CD4-positive, alpha-beta T cell treated with Interferon gamma for 1 hour (primary cell): ENCODE measurements at regions not wholly inside any gene's neighbourhood (a gene's known extent, or its start where the extent isn't known, plus 50 kb on each side); places are given as distances from the start of the nearest gene placed in this dataset.

ENCODE experiments used
- DNase-seq: peaks from one replicate; pipeline ENCODE4 v3.0.0-alpha.2; 2020

DNA sequence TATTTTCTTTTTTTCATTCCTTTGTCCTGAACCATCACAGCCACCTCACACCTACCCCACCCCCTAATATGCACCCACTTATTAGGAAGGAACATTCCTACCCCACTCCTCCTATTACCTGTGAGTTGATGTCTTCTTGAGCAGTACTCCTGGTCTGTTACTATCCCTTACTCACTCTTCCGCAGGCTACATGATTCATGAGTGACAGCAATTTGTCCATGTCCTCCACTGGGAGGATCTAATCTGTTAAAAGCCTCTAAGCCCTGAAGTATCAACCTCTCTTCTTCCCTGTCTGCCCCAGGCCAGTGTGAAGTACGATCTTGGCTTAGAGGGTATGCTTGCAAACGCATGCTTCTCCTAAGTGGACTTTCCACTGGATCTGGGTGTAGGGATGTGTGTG is 75.6 kb upstream of the RFX8 start:
- no peak for DNase-seq

DNA sequence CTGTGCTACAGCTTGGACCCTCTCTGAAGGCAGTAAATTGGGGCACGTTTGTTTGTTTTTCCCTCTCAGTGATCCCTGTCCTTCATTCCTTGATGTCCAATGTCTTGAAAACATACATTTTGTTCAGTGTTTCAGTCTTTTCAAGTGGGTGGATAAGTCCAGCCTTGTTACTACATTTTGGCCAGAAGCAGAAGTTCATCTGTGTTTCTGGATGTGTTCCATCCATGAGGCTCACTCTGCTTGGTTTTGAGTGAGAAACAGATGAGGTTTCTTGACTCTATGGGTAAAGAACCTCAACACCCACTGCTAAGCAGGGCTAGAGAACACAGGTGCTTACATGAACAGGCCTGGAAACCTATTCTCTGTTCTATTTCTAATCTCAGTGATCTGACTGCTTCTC is 74.5 kb upstream of the RFX8 start:
- no peak for DNase-seq

- no peak for DNase-seq
These were observed 71.6 kb upstream of the RFX8 start for GRCh38 chr2:101546376-101547058.

DNA sequence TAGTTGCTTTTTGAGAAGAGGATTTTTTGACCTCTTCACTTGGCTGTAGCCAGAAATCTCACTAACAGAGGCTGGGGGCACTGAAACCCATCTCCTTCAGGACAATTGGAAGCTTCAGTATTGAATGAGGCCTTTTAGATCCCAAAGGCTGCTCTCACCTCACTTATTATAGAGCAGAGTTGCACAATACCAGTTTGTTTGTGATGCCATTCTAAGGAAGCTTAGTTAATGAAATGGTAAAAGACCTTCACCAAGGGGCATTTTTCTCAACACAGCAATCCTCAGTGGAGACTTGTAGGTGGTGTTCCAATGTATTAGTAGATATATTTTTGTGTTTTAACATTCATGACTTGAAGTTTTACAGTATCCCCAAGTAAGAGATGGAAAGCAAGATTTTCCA is 71.0 kb upstream of the RFX8 start:
- DNase-seq, result no peak

- no peak for DNase-seq
These were observed 65.6 kb upstream of the RFX8 start for GRCh38 chr2:101540518-101540917.

DNA sequence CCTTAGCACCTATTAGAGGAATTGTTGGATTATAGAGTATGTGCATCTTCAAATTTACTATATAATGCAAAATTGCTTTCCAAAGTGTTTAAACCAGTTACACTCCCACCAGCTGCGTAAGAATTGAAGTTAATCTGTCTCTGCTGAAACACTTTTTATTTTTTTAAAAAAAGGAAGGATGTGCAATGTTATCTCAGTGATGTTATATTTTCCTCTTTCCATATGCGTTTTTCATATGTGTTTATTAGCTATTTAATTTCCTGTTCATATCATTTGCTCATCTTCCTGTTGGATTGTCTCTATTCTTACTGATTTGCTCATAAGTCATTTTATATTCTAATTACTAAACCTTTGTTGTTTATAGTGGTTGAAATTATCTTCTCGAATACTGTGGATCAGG is 63.2 kb upstream of the RFX8 start:
- no peak for DNase-seq

DNA sequence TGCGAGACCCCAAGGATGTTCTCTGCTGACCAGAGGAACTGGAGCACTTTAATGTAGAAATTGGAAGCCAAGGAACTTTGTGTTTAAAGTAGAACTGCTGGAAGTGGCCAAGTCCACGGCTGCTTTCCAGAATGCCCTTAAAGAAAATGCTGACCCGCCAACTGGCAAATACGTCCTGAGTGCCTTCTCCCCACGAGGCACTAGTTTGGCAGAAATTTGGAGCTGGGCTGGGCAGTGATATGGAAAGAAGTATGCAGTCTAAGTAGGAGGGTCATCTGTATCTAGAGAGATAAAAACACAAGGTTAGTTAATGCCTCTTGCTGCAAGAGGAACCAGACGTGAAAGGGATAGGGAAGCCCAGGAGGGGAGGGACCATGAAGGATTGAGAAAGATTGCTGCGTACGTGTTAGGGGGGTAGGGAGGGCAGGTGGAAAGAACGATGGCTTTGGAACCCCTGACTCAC is 59.3 kb upstream of the RFX8 start:
- peak; percentile 53 for DNase-seq

GRCh38 chr2:101533561-101534148 is 58.7 kb upstream of the RFX8 start:
- no peak for DNase-seq

- no peak for DNase-seq
These were observed 53.6 kb upstream of the RFX8 start for GRCh38 chr2:101528501-101528900.

- no peak for DNase-seq
These were observed 50.0 kb upstream of the RFX8 start for GRCh38 chr2:101524806-101525430.
